ENCODE measurements at regions not wholly inside any gene's neighbourhood (a gene's known extent, or its start where the extent isn't known, plus 50 kb on each side); places are given as distances from the start of the nearest gene placed in this dataset.

GRCh38 chr2:200738590-200738989 is 73.1 kb upstream of the BZW1 start:
- Histone ChIP-seq H3K4me3 (no peak overlapping the region), H3K9me3 (no peaks in the 10 kb centered on the region), H3K27me3 (no peaks in the 10 kb centered on the region), H3K36me3 (no peaks in the 10 kb centered on the region), H3K4me1 (peaks cover 25 to 44% (median 35%) of the 10 kb centered on the region in 4 donors), H3K27ac (no peak overlapping the region)
- WGBS, 5 donors, result 86 to 95% (median 93%) methylated on average over 6 to 7 of the region's 7 CpGs
- TF ChIP-seq POLR2AphosphoS5 (IDR thresholded peaks at IDR 0.05), result no peak
- TF ChIP-seq CTCF (IDR thresholded peaks at IDR 0.05), result no peak
- TF ChIP-seq POLR2A (IDR thresholded peaks at IDR 0.05), result no peak
- no peak for DNase-seq
- intact Hi-C loops (cut with DNase I; ENCODE audit: low total_unique reads), result no loop called here

GRCh38 chr2:200740907-200741306 is 70.8 kb upstream of the BZW1 start:
- H3K4me1 ChIP-seq, result peaks cover 25 to 39% (median 31%) of the 10 kb centered on the region in 4 donors
- no peaks in the 10 kb centered on the region for H3K36me3 ChIP-seq
- peak overlapping the region; percentile 82 to 90 (median 85) for H3K27ac ChIP-seq
- 81 to 91% (median 86%) methylated on average over 4 to 6 of the region's 6 CpGs for WGBS, 5 donors
- DNase-seq, result peak in 1 of 2 donors; percentile 26
- no peaks in the 10 kb centered on the region for H3K27me3 ChIP-seq
- intact Hi-C loops (cut with DNase I; ENCODE audit: low total_unique reads), result no loop called here
- no peaks in the 10 kb centered on the region for H3K9me3 ChIP-seq
- no peak overlapping the region for H3K4me3 ChIP-seq
- no peak for TF ChIP-seq POLR2AphosphoS5 (IDR thresholded peaks at IDR 0.05)

- Histone ChIP-seq H3K27me3 (no peaks in the 10 kb centered on the region), H3K36me3 (no peaks in the 10 kb centered on the region), H3K9me3 (no peaks in the 10 kb centered on the region), H3K4me1 (peaks cover 21 to 32% (median 27%) of the 10 kb centered on the region in 4 donors), H3K27ac (peak overlapping the region; percentile 82 to 90 (median 85)), H3K4me3 (no peak overlapping the region)
- WGBS, 5 donors, result 26 to 42% (median 34%) methylated on average over 5 to 8 of the region's 8 CpGs
- intact Hi-C loops (cut with DNase I; ENCODE audit: low total_unique reads), result no loop called here
- DNase-seq, result peak; percentile 65 to 81
- TF ChIP-seq CTCF (IDR thresholded peaks at IDR 0.05) (no peak), POLR2AphosphoS5 (IDR thresholded peaks at IDR 0.05) (no peak), EP300 (IDR thresholded peaks at IDR 0.05) (no peak), POLR2A (IDR thresholded peaks at IDR 0.05) (no peak)
Measured at GRCh38 chr2:200741468-200742202, 70.1 kb upstream of the BZW1 start.

GRCh38 chr2:200742426-200742825 is 69.3 kb upstream of the BZW1 start:
- DNase-seq, result peak; percentile 58 to 59
- H3K36me3 ChIP-seq, result no peaks in the 10 kb centered on the region
- intact Hi-C loops (cut with DNase I; ENCODE audit: low total_unique reads), result no loop called here
- H3K4me3 ChIP-seq, result no peak overlapping the region
- H3K27ac ChIP-seq, result peak overlapping the region in 4 of 5 donors; percentile 82 to 90 (median 88)
- no peak for TF ChIP-seq CTCF (IDR thresholded peaks at IDR 0.05)
- no peak for TF ChIP-seq POLR2A (IDR thresholded peaks at IDR 0.05)
- TF ChIP-seq POLR2AphosphoS5 (IDR thresholded peaks at IDR 0.05), result no peak
- TF ChIP-seq EP300 (IDR thresholded peaks at IDR 0.05), result no peak
- WGBS, 5 donors, result 37 to 57% (median 45%) methylated on average over 4 to 5 of the region's 5 CpGs
- H3K4me1 ChIP-seq, result peaks cover 21 to 31% (median 28%) of the 10 kb centered on the region in 4 donors
- H3K9me3 ChIP-seq, result no peaks in the 10 kb centered on the region
- no peaks in the 10 kb centered on the region for H3K27me3 ChIP-seq
